Prostate gland (tissue), 2 donors: ENCODE measurements at regions not wholly inside any gene's neighbourhood (a gene's known extent, or its start where the extent isn't known, plus 50 kb on each side); places are given as distances from the start of the nearest gene placed in this dataset.

Experiments used
- DNase-seq: peaks from one replicate; pipeline ENCODE4 v3.0.0-alpha.2; 2019; ENCODE audit warnings: low spot score
- H3K27ac ChIP-seq, 2 donors: fragments of 200-600 bp; sonication (generic); 2 replicates each; pipeline ENCODE4 v1.5.1; 2017 to 2019
- H3K27me3 ChIP-seq: fragments of 200-600 bp; sonication (generic); replicated peaks from 2 replicates; pipeline ENCODE4 v1.5.1; 2019; ENCODE audit not compliant: insufficient read depth
- H3K36me3 ChIP-seq, 2 donors: fragments of 200-600 bp; sonication (generic); 1 replicate in 1 of 2; 2 replicates in 1 of 2; pipeline versions ENCODE4 v1.5.1 to v1.8.1; 2017 to 2019
- H3K4me1 ChIP-seq: fragments of 200-600 bp; sonication (generic); replicated peaks from 2 replicates; pipeline ENCODE4 v1.5.1; 2019
- H3K4me3 ChIP-seq, 2 donors: fragments of 200-600 bp; sonication (generic); 2 replicates each; pipeline ENCODE4 v1.5.1; 2017 to 2019
- H3K9me3 ChIP-seq: fragments of 200-600 bp; sonication (generic); 2 replicates; pipeline ENCODE4 v1.5.1; 2017
- POLR2A ChIP-seq: fragments of 450-650 bp; IDR thresholded peaks from one replicate; pipeline ENCODE4 v1.6.1; 2016; ENCODE audit warnings: antibody characterized with exemption, mild to moderate bottlenecking
- POLR2AphosphoS5 ChIP-seq: sonication (generic); formaldehyde crosslinking; IDR thresholded peaks from one replicate; pipeline ENCODE4 v1.6.1; 2017; ENCODE audit warnings: antibody characterized with exemption
- WGBS: methylation state at CpG from one replicate; pipeline ENCODE4 v1.1.5; 2018; 5-methylcytosine and 5-hydroxymethylcytosine counted together
- intact Hi-C: fragments of 100-400 bp; cut with DNase I; formaldehyde crosslinking; loops from one replicate; pipeline ENCODE4 v1.14.2; 2022
- TF ChIP-seq, protein P1 (sequence below), 4 experiments: fragments of 200-600 bp in 2 of 4; fragments of 450-650 bp in 2 of 4; sonication (generic) in 2 of 4; IDR thresholded peaks; 1 replicate in 3 of 4; 2 replicates in 1 of 4; pipeline ENCODE4 v1.5.1; 2016 to 2019; ENCODE audit warnings: antibody characterized with exemption in 4 of 4, mild to moderate bottlenecking in 2 of 4, moderate library complexity in 2 of 4

DNA sequence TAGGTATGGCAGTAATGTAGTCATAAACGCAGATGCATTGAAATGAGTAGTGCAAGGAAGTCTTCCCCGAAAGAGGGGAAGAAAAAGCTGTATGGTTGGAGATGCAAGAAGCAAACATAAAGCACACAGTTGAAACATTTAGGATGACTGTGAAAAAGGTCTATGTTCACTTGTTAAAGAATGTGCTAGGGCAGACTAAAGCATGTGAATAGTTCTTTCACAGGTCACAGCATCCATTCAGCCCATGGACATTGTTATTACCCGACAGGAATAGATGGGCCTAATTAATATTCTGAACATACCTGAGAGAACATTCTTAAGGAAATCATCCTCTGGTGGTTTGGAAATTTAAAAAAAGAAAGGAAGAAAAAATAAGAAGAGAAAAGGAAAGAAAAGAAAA, 595.2 kb downstream of the ZIC1 start:
- no peak for DNase-seq
- no peak for TF ChIP-seq POLR2A
- H3K27me3 ChIP-seq, result no peaks in the 10 kb centered on the region
- no peaks in the 10 kb centered on the region for H3K36me3 ChIP-seq
- no peaks in the 10 kb centered on the region for H3K9me3 ChIP-seq
- intact Hi-C loops, result no loop called here
- WGBS, result 73% methylated on average over 3 of the region's 3 CpGs
- no peaks in the 10 kb centered on the region for H3K4me1 ChIP-seq
- no peak overlapping the region for H3K27ac ChIP-seq
- no peak overlapping the region for H3K4me3 ChIP-seq

DNA sequence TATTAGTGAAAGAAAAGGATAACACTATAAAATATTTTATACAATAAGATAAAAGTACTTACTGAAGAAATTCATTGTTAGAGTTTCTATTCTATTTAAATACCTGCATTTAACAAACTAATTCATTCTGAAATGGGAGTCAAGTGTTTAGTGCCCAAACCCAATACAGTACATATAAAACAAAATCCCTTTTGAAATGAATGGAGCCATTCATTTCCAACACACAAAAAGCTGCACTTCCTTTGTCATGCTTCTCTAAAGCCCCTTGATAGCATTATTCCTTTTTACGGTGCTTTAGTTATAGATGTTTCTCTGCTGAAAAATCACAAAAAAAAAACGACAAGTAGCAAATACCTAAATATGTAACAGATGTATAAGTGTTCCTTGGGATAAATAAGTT, 596.3 kb downstream of the ZIC1 start:
- no peaks in the 10 kb centered on the region for H3K27me3 ChIP-seq
- H3K9me3 ChIP-seq, result no peaks in the 10 kb centered on the region
- intact Hi-C loops, result no loop called here
- no peaks in the 10 kb centered on the region for H3K36me3 ChIP-seq
- no peak overlapping the region for H3K4me3 ChIP-seq
- DNase-seq, result no peak
- TF ChIP-seq POLR2AphosphoS5 (no peak), POLR2A (no peak)
- TF ChIP-seq, protein P1, sequence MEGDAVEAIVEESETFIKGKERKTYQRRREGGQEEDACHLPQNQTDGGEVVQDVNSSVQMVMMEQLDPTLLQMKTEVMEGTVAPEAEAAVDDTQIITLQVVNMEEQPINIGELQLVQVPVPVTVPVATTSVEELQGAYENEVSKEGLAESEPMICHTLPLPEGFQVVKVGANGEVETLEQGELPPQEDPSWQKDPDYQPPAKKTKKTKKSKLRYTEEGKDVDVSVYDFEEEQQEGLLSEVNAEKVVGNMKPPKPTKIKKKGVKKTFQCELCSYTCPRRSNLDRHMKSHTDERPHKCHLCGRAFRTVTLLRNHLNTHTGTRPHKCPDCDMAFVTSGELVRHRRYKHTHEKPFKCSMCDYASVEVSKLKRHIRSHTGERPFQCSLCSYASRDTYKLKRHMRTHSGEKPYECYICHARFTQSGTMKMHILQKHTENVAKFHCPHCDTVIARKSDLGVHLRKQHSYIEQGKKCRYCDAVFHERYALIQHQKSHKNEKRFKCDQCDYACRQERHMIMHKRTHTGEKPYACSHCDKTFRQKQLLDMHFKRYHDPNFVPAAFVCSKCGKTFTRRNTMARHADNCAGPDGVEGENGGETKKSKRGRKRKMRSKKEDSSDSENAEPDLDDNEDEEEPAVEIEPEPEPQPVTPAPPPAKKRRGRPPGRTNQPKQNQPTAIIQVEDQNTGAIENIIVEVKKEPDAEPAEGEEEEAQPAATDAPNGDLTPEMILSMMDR (IDR thresholded peaks at IDR 0.05), result no peak
- H3K27ac ChIP-seq, result no peak overlapping the region
- no peaks in the 10 kb centered on the region for H3K4me1 ChIP-seq
- whole genome bisulfite sequencing, result 36% methylated on average over 2 of the region's 2 CpGs

DNA sequence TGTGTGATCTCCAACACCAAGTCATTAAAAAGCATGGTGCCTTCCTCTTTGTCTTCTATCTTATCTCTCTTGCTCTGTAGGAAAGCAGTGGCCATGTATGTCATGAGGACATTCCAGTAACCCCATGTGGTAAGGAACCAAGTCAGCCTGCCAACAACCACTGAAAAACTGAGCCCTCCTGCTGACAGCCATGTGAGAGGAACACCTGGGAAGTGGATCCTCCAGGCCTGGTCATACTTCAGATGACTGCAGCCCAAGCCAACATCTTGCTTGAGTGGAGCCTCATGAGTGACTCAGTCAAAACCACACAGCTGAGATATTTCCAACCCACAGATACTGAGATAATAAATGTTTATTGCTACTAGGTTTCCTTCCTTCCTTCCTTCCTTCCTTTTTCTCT, 597.3 kb downstream of the ZIC1 start:
- H3K9me3 ChIP-seq, result no peaks in the 10 kb centered on the region
- no peak overlapping the region for H3K27ac ChIP-seq
- no peak overlapping the region for H3K4me3 ChIP-seq
- no peak for DNase-seq
- H3K4me1 ChIP-seq, result no peaks in the 10 kb centered on the region
- intact Hi-C loops, result no loop called here
- H3K27me3 ChIP-seq, result no peaks in the 10 kb centered on the region
- H3K36me3 ChIP-seq, result no peaks in the 10 kb centered on the region
- no peak for TF ChIP-seq POLR2A
- no peak for TF ChIP-seq POLR2AphosphoS5
- TF ChIP-seq, protein P1 (IDR thresholded peaks at IDR 0.05), result no peak

DNA sequence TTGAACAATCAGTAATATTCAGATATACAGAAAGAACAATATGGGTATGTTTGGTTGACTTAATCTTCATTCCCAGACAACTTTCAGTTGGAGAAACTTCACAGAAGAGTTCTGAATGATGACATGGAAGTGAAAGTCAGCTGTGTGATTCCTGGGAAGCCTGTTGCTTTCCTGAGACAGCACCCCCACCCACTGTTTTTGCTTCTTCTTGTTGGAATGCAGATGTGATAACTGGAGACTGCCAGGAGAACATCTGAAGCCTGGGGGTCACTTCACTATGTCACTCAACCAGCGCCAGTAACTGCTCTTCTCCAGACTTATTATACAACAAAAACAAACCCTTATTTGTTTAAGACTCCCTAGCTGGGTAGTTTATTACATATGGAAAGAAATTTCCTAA, 599.4 kb downstream of the ZIC1 start:
- H3K36me3 ChIP-seq, result no peaks in the 10 kb centered on the region
- WGBS, result 83% methylated on average over 1 of the region's 1 CpG
- TF ChIP-seq POLR2AphosphoS5 (no peak), POLR2A (no peak)
- TF ChIP-seq, protein P1 (IDR thresholded peaks at IDR 0.05), result no peak
- no peak overlapping the region for H3K27ac ChIP-seq
- DNase-seq, result no peak
- H3K27me3 ChIP-seq, result no peaks in the 10 kb centered on the region
- H3K4me3 ChIP-seq, result no peak overlapping the region
- intact Hi-C loops, result no loop called here
- H3K9me3 ChIP-seq, result no peaks in the 10 kb centered on the region
- no peaks in the 10 kb centered on the region for H3K4me1 ChIP-seq

DNA sequence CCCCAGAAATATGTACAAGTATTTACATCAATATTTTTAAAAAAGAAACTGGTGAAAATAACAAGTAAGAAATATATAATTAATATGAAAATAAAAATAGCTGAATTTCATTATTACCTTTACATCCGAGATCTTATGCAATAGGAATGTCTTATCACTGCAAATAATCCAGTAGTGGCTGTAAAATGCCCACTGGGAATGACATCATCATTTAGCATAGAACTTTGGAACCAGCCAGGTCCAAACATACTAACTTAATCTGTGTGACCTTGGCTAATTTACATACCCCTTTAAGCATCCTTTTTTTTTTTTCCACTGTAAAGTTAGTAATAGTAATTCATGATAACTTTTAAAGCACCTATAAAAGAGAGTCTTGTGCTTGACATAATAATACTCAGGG, 611.7 kb downstream of the ZIC1 start:
- Histone ChIP-seq H3K36me3 (no peaks in the 10 kb centered on the region), H3K4me1 (no peaks in the 10 kb centered on the region), H3K4me3 (no peak overlapping the region), H3K27me3 (no peaks in the 10 kb centered on the region), H3K9me3 (no peaks in the 10 kb centered on the region), H3K27ac (no peak overlapping the region)
- intact Hi-C loops, result no loop called here
- 72% methylated on average over 1 of the region's 1 CpG for WGBS
- TF ChIP-seq POLR2A (no peak), POLR2AphosphoS5 (no peak)
- TF ChIP-seq, protein P1 (IDR thresholded peaks at IDR 0.05), result no peak
- no peak for DNase-seq
